Stimulated activated CD8-positive, alpha-beta memory T cell treated with anti-CD3 and anti-CD28 coated beads, Interleukin-4, amount 100 ng/mL, for 1 hour (primary cell): ENCODE measurements at regions not wholly inside any gene's neighbourhood (a gene's known extent, or its start where the extent isn't known, plus 50 kb on each side); places are given as distances from the start of the nearest gene placed in this dataset.

ENCODE experiments used
- DNase-seq, 2 donors: peaks; one replicate each; pipeline ENCODE4 v3.0.0-alpha.2; 2020; ENCODE audit warnings: low read depth in 2 of 2, low spot score in 1 of 2

GRCh38 chr12:91974541-91975085, 171.0 kb downstream of the BTG1 start:
- no peak for DNase-seq

- DNase-seq: no peak
These were observed 171.8 kb downstream of the BTG1 start for GRCh38 chr12:91973813-91974212.

GRCh38 chr12:91972896-91973295, 172.8 kb downstream of the BTG1 start:
- DNase-seq: no peak

GRCh38 chr12:91968777-91969171, 176.9 kb downstream of the BTG1 start:
- no peak for DNase-seq

- no peak for DNase-seq
These were observed 177.4 kb downstream of the BTG1 start for GRCh38 chr12:91968076-91968776.

GRCh38 chr12:91967590-91967989, 178.1 kb downstream of the BTG1 start:
- DNase-seq: no peak

- no peak for DNase-seq
These were observed 179.9 kb downstream of the BTG1 start for GRCh38 chr12:91965781-91966180.

GRCh38 chr12:91964501-91964900, 181.1 kb downstream of the BTG1 start:
- no peak for DNase-seq

- no peak for DNase-seq
These were observed 186.4 kb downstream of the BTG1 start for GRCh38 chr12:91959220-91959619.

- no peak for DNase-seq
These were observed 186.8 kb downstream of the BTG1 start for GRCh38 chr12:91958816-91959215.

GRCh38 chr12:91954747-91955146, 190.9 kb downstream of the BTG1 start:
- DNase-seq: no peak

- no peak for DNase-seq
These were observed 191.3 kb downstream of the BTG1 start for GRCh38 chr12:91954326-91954725.

- no peak for DNase-seq
These were observed 192.7 kb downstream of the BTG1 start for GRCh38 chr12:91952916-91953315.

GRCh38 chr12:91951571-91951970, 194.1 kb downstream of the BTG1 start:
- DNase-seq: no peak

- DNase-seq: no peak
These were observed 197.1 kb downstream of the BTG1 start for GRCh38 chr12:91948504-91948903.

GRCh38 chr12:91947459-91947858, 198.2 kb downstream of the BTG1 start:
- DNase-seq: no peak

- no peak for DNase-seq
These were observed 201.0 kb downstream of the BTG1 start for GRCh38 chr12:91944637-91945036.

- no peak for DNase-seq
These were observed 204.6 kb downstream of the BTG1 start for GRCh38 chr12:91940826-91941570.

GRCh38 chr12:91940322-91940721, 205.3 kb downstream of the BTG1 start:
- DNase-seq: no peak

- no peak for DNase-seq
These were observed 207.9 kb downstream of the BTG1 start for GRCh38 chr12:91937706-91938105.

- DNase-seq: no peak
These were observed 208.6 kb downstream of the BTG1 start for GRCh38 chr12:91937009-91937408.

- no peak for DNase-seq
These were observed 210.3 kb downstream of the BTG1 start for GRCh38 chr12:91935296-91935695.
